HG03045 (cell line): ENCODE measurements at regions not wholly inside any gene's neighbourhood (a gene's known extent, or its start where the extent isn't known, plus 50 kb on each side); places are given as distances from the start of the nearest gene placed in this dataset.

Source experiments
- ATAC-seq: cut with Tn5 transposase; IDR thresholded peaks from one replicate; pipeline ENCODE4 v1.9.1; 2021; ENCODE audit warnings: mild to moderate bottlenecking, moderate library complexity; ENCODE audit not compliant: unreplicated experiment

GRCh38 chr1:221939607-221940006, 197.7 kb upstream of the DUSP10 start:
- peak; percentile 91 for ATAC-seq

GRCh38 chr1:221937155-221937953, 195.5 kb upstream of the DUSP10 start:
- peak; percentile 39 for ATAC-seq

GRCh38 chr1:221933814-221934213, 191.9 kb upstream of the DUSP10 start:
- ATAC-seq = no peak

- no peak for ATAC-seq
Observed at GRCh38 chr1:221926441-221926840, 184.6 kb upstream of the DUSP10 start.

- no peak for ATAC-seq
Observed at GRCh38 chr1:221925947-221926346, 184.1 kb upstream of the DUSP10 start.

GRCh38 chr1:221923929-221924598, 182.2 kb upstream of the DUSP10 start:
- no peak for ATAC-seq

GRCh38 chr1:221921936-221922335, 180.0 kb upstream of the DUSP10 start:
- ATAC-seq = no peak

GRCh38 chr1:221919743-221920142, 177.9 kb upstream of the DUSP10 start:
- ATAC-seq = no peak

- ATAC-seq = no peak
Observed at GRCh38 chr1:221919341-221919740, 177.5 kb upstream of the DUSP10 start.

- no peak for ATAC-seq
Observed at GRCh38 chr1:221916176-221916575, 174.3 kb upstream of the DUSP10 start.

- ATAC-seq = no peak
Observed at GRCh38 chr1:221915764-221916163, 173.9 kb upstream of the DUSP10 start.

GRCh38 chr1:221913351-221913892, 171.5 kb upstream of the DUSP10 start:
- ATAC-seq = no peak

GRCh38 chr1:221912230-221912629, 170.3 kb upstream of the DUSP10 start:
- ATAC-seq = no peak

GRCh38 chr1:221911714-221912113, 169.8 kb upstream of the DUSP10 start:
- ATAC-seq = no peak

- no peak for ATAC-seq
Observed at GRCh38 chr1:221910222-221910621, 168.3 kb upstream of the DUSP10 start.

- no peak for ATAC-seq
Observed at GRCh38 chr1:221908573-221908972, 166.7 kb upstream of the DUSP10 start.

GRCh38 chr1:221907166-221907932, 165.5 kb upstream of the DUSP10 start:
- ATAC-seq = no peak

- ATAC-seq = no peak
Observed at GRCh38 chr1:221905802-221906201, 163.9 kb upstream of the DUSP10 start.

GRCh38 chr1:221904319-221904718, 162.4 kb upstream of the DUSP10 start:
- no peak for ATAC-seq

- no peak for ATAC-seq
Observed at GRCh38 chr1:221903594-221903993, 161.7 kb upstream of the DUSP10 start.

- no peak for ATAC-seq
Observed at GRCh38 chr1:221902961-221903360, 161.1 kb upstream of the DUSP10 start.
